AG09319 (cell line): ENCODE measurements at regions not wholly inside any gene's neighbourhood (a gene's known extent, or its start where the extent isn't known, plus 50 kb on each side); places are given as distances from the start of the nearest gene placed in this dataset.

Experiments used
- DNase-seq: peaks from one replicate; pipeline ENCODE4 v3.0.0-alpha.2; 2010; ENCODE audit warnings: low read depth; ENCODE audit errors: extremely low read depth
- TF ChIP-seq, protein P1 (sequence below): IDR thresholded peaks from 2 replicates; pipeline ENCODE4 v1.5.1; 2011; ENCODE audit warnings: low read depth, mild to moderate bottlenecking, inconsistent platforms, low read length, moderate library complexity

- DNase-seq: no peak
- TF ChIP-seq, protein P1, sequence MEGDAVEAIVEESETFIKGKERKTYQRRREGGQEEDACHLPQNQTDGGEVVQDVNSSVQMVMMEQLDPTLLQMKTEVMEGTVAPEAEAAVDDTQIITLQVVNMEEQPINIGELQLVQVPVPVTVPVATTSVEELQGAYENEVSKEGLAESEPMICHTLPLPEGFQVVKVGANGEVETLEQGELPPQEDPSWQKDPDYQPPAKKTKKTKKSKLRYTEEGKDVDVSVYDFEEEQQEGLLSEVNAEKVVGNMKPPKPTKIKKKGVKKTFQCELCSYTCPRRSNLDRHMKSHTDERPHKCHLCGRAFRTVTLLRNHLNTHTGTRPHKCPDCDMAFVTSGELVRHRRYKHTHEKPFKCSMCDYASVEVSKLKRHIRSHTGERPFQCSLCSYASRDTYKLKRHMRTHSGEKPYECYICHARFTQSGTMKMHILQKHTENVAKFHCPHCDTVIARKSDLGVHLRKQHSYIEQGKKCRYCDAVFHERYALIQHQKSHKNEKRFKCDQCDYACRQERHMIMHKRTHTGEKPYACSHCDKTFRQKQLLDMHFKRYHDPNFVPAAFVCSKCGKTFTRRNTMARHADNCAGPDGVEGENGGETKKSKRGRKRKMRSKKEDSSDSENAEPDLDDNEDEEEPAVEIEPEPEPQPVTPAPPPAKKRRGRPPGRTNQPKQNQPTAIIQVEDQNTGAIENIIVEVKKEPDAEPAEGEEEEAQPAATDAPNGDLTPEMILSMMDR: no peak
Observed at GRCh38 chr17:79148584-79148983, 74.0 kb downstream of the ENGASE start.

- TF ChIP-seq, protein P1: no peak
- DNase-seq: no peak
Observed at GRCh38 chr17:79147746-79148506, 73.3 kb downstream of the ENGASE start.

GRCh38 chr17:79146562-79146961 is 71.9 kb downstream of the ENGASE start:
- TF ChIP-seq, protein P1: no peak
- no peak for DNase-seq

DNA sequence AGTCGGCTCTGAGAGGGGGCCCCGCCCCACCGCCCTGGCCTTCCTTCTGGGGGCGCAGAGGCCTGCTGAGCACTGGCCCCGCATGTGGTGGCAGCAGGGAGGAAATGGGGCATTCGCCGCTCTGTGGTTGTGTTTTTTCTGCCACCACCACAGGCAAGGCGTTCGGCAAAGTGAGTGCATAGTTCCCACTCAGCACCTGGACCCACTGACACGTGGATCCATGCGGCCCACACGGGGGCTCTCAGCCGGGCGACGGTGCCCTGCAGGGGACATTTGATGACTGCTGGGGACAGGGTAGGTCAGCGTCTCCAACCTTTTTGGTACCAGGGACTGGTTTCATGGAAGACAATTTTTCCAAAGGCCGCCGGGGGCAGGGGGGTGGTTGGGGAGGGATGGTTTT is 70.9 kb downstream of the ENGASE start:
- DNase-seq: no peak
- TF ChIP-seq, protein P1: no peak

GRCh38 chr17:79144133-79144532 is 69.5 kb downstream of the ENGASE start:
- DNase-seq: no peak
- TF ChIP-seq, protein P1: no peak

GRCh38 chr17:79142375-79142774 is 67.8 kb downstream of the ENGASE start:
- TF ChIP-seq, protein P1: no peak
- DNase-seq: no peak

DNA sequence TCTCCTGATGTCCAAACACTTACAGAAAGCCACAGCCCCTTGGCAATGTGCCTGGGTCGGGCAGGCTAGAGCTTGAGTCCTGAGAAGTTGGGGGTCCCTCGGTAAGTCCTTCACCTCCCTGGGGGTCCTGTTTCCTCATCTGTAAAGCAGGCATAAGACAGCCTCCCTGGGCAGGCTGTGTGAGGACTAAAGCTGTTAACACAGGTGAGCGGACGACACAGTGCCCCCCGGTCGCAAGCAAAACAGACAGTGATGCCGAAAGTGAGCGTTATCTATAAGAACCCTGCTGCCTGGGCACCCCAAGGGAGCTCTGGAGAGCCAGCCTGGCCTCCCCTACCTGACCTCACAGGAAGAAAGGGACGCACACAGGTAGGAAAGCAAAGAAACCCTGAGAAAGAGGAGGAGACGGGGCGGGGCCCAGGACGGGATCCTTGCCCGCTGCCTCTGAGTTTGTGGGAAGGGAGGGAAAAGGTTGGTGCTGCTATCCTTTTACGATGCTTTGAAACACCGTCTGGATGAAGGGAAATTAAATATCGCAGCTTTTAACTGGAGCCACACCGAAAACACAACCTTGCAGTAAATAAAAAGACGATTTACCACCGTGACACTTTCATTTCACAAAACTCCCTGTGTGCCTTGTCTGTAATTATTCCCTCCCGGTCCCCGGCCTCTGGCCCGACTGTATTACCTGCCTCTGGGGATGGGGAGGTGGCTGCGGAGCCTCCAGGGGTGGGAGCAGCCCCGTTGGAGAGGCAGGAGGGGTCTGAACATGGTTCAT is 67.1 kb downstream of the ENGASE start:
- TF ChIP-seq, protein P1: no peak
- no peak for DNase-seq
